ENCODE measurements at regions not wholly inside any gene's neighbourhood (a gene's known extent, or its start where the extent isn't known, plus 50 kb on each side); places are given as distances from the start of the nearest gene placed in this dataset.

GRCh38 chr4:149176039-149176438 is 639.6 kb downstream of the IQCM start:
- no peak for DNase-seq
- intact Hi-C loops (cut with DNase I) = no loop called here

GRCh38 chr4:149175549-149175948 is 640.1 kb downstream of the IQCM start:
- H3K27me3 ChIP-seq = no peaks in the 10 kb centered on the region
- no peak for TF ChIP-seq CTCF (IDR thresholded peaks at IDR 0.05)
- intact Hi-C loops (cut with DNase I) = no loop called here
- H3K4me1 ChIP-seq = no peaks in the 10 kb centered on the region
- ATAC-seq (no peak), DNase-seq (no peak)
- no peak overlapping the region for H3K4me3 ChIP-seq
- H3K9me3 ChIP-seq = peaks cover 0 to 18% (median 0%) of the 10 kb centered on the region in 11 donors
- H3K27ac ChIP-seq = no peak overlapping the region
- WGBS, 2 donors = 77 to 86% methylated on average over 5 of the region's 5 CpGs
- no peaks in the 10 kb centered on the region for H3K36me3 ChIP-seq

More at GRCh38 chr4:149176039-149176438, 639.6 kb downstream of the IQCM start:
- H3K27ac ChIP-seq = no peak overlapping the region
- no peak for TF ChIP-seq CTCF (IDR thresholded peaks at IDR 0.05)
- no peaks in the 10 kb centered on the region for H3K4me1 ChIP-seq
- peaks cover 0 to 21% (median 0%) of the 10 kb centered on the region in 11 donors for H3K9me3 ChIP-seq
- H3K27me3 ChIP-seq = no peaks in the 10 kb centered on the region
- no peak overlapping the region for H3K4me3 ChIP-seq
- no peak for ATAC-seq
- 60 to 67% methylated on average over 5 of the region's 5 CpGs for WGBS, 2 donors
- no peaks in the 10 kb centered on the region for H3K36me3 ChIP-seq

GRCh38 chr4:149173241-149174013 is 642.2 kb downstream of the IQCM start:
- no peaks in the 10 kb centered on the region for H3K4me1 ChIP-seq
- intact Hi-C loops (cut with DNase I) = no loop called here
- H3K9me3 ChIP-seq = peaks cover 0 to 11% (median 0%) of the 10 kb centered on the region in 11 donors
- H3K4me3 ChIP-seq = no peak overlapping the region
- no peaks in the 10 kb centered on the region for H3K36me3 ChIP-seq
- WGBS, 2 donors = 92 to 94% methylated on average over 6 of the region's 6 CpGs
- TF ChIP-seq CTCF (IDR thresholded peaks at IDR 0.05) = no peak
- no peak for DNase-seq
- H3K27ac ChIP-seq = no peak overlapping the region
- H3K27me3 ChIP-seq = no peaks in the 10 kb centered on the region
- ATAC-seq = no peak

- ATAC-seq (no peak), DNase-seq (no peak)
- intact Hi-C loops (cut with DNase I) = no loop called here
- Histone ChIP-seq H3K27me3 (no peaks in the 10 kb centered on the region), H3K36me3 (no peaks in the 10 kb centered on the region), H3K4me1 (no peaks in the 10 kb centered on the region), H3K9me3 (no peaks in the 10 kb centered on the region), H3K4me3 (no peak overlapping the region), H3K27ac (no peak overlapping the region)
- TF ChIP-seq CTCF (IDR thresholded peaks at IDR 0.05) = no peak
- 93 to 94% methylated on average over 2 of the region's 2 CpGs for WGBS, 2 donors
These were observed 647.0 kb downstream of the IQCM start for GRCh38 chr4:149168645-149169044.
